ENCODE measurements at regions not wholly inside any gene's neighbourhood (a gene's known extent, or its start where the extent isn't known, plus 50 kb on each side); places are given as distances from the start of the nearest gene placed in this dataset.
A peak's percentile ranks its signal among the peaks of the same experiment; 100 is the strongest.

DNA sequence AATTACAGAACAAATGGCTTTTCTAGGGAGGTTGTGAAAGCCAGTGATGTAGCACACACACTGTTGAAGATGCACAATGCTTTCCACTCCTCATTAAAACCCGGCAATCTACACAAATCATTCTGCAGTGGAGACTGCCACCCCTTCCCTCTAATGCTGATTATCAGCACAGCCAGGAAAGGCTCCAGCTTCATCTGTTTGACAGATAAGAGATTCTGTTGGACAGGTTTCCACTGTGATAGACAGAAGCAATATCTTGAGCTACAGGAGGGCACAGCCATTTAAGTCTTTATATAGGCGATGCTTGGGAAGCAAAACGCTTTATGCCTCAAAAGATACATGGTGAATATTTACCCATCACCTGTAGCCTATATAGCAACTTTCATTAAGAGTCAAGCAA, 555.6 kb downstream of the GLRX3 start:
- H3K36me3 ChIP-seq (ENCODE audit: insufficient read depth, low read length), result no peaks in the 10 kb centered on the region
- H2AFZ ChIP-seq (ENCODE audit: low read length), result no peak overlapping the region
- TF ChIP-seq EZH2 (IDR thresholded peaks at IDR 0.05; ENCODE audit: borderline replicate concordance, low read length), result no peak
- TF ChIP-seq, protein P1, sequence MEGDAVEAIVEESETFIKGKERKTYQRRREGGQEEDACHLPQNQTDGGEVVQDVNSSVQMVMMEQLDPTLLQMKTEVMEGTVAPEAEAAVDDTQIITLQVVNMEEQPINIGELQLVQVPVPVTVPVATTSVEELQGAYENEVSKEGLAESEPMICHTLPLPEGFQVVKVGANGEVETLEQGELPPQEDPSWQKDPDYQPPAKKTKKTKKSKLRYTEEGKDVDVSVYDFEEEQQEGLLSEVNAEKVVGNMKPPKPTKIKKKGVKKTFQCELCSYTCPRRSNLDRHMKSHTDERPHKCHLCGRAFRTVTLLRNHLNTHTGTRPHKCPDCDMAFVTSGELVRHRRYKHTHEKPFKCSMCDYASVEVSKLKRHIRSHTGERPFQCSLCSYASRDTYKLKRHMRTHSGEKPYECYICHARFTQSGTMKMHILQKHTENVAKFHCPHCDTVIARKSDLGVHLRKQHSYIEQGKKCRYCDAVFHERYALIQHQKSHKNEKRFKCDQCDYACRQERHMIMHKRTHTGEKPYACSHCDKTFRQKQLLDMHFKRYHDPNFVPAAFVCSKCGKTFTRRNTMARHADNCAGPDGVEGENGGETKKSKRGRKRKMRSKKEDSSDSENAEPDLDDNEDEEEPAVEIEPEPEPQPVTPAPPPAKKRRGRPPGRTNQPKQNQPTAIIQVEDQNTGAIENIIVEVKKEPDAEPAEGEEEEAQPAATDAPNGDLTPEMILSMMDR (IDR thresholded peaks at IDR 0.05; ENCODE audit: low read length), result no peak

GRCh38 chr10:130696870-130697269, 560.7 kb downstream of the GLRX3 start:
- H3K9me3 ChIP-seq (ENCODE audit: low read length), result no peaks in the 10 kb centered on the region
- H3K27ac ChIP-seq (ENCODE audit: low read depth, low read length, poor library complexity, severe bottlenecking), result no peak overlapping the region
- no peaks in the 10 kb centered on the region for H3K27me3 ChIP-seq (ENCODE audit: insufficient read depth, low read length)
- H4K20me1 ChIP-seq (ENCODE audit: insufficient read depth, low read length), result no peaks in the 10 kb centered on the region
- no peak overlapping the region for H3K4me2 ChIP-seq (ENCODE audit: low read length)
- no peaks in the 10 kb centered on the region for H3K9me2 ChIP-seq (ENCODE audit: low read depth, low read length)
- H3K4me3 ChIP-seq (ENCODE audit: low read depth, low read length, poor library complexity, severe bottlenecking), result no peak overlapping the region
- no peak overlapping the region for H2AFZ ChIP-seq (ENCODE audit: low read length)
- no peaks in the 10 kb centered on the region for H3K36me3 ChIP-seq (ENCODE audit: insufficient read depth, low read length)
- TF ChIP-seq EZH2 (IDR thresholded peaks at IDR 0.05; ENCODE audit: borderline replicate concordance, low read length), result no peak
- TF ChIP-seq, protein P1 (IDR thresholded peaks at IDR 0.05; ENCODE audit: low read length), result no peak
- H3F3A ChIP-seq (ENCODE audit: insufficient read depth, low read length), result no peaks in the 10 kb centered on the region
- H3K4me1 ChIP-seq (ENCODE audit: insufficient read depth, low read length, severe bottlenecking), result no peaks in the 10 kb centered on the region
- no peak overlapping the region for H3K9ac ChIP-seq (ENCODE audit: low read length)
- H3K79me2 ChIP-seq (ENCODE audit: insufficient read depth, low read length), result no peaks in the 10 kb centered on the region

More for the DNA sequence above, 555.6 kb downstream of the GLRX3 start:
- Histone ChIP-seq H3K4me3 (ENCODE audit: low read depth, low read length, poor library complexity, severe bottlenecking) (no peak overlapping the region), H4K20me1 (ENCODE audit: insufficient read depth, low read length) (no peaks in the 10 kb centered on the region), H3K79me2 (ENCODE audit: insufficient read depth, low read length) (no peaks in the 10 kb centered on the region), H3F3A (ENCODE audit: insufficient read depth, low read length) (no peaks in the 10 kb centered on the region), H3K4me1 (ENCODE audit: insufficient read depth, low read length, severe bottlenecking) (no peaks in the 10 kb centered on the region), H3K4me2 (ENCODE audit: low read length) (no peak overlapping the region), H3K27ac (ENCODE audit: low read depth, low read length, poor library complexity, severe bottlenecking) (no peak overlapping the region), H3K9ac (ENCODE audit: low read length) (no peak overlapping the region), H3K27me3 (ENCODE audit: insufficient read depth, low read length) (no peaks in the 10 kb centered on the region), H3K9me3 (ENCODE audit: low read length) (no peaks in the 10 kb centered on the region), H3K9me2 (ENCODE audit: low read depth, low read length) (no peaks in the 10 kb centered on the region)

- Histone ChIP-seq H3K9ac (ENCODE audit: low read length) (no peak overlapping the region), H3K4me3 (ENCODE audit: low read depth, low read length, poor library complexity, severe bottlenecking) (no peak overlapping the region), H3F3A (ENCODE audit: insufficient read depth, low read length) (no peaks in the 10 kb centered on the region), H3K27ac (ENCODE audit: low read depth, low read length, poor library complexity, severe bottlenecking) (no peak overlapping the region), H2AFZ (ENCODE audit: low read length) (no peak overlapping the region), H3K9me2 (ENCODE audit: low read depth, low read length) (no peaks in the 10 kb centered on the region), H3K79me2 (ENCODE audit: insufficient read depth, low read length) (no peaks in the 10 kb centered on the region), H3K4me1 (ENCODE audit: insufficient read depth, low read length, severe bottlenecking) (no peaks in the 10 kb centered on the region), H3K4me2 (ENCODE audit: low read length) (no peak overlapping the region), H4K20me1 (ENCODE audit: insufficient read depth, low read length) (no peaks in the 10 kb centered on the region), H3K27me3 (ENCODE audit: insufficient read depth, low read length) (no peaks in the 10 kb centered on the region), H3K9me3 (ENCODE audit: low read length) (no peaks in the 10 kb centered on the region), H3K36me3 (ENCODE audit: insufficient read depth, low read length) (no peaks in the 10 kb centered on the region)
- TF ChIP-seq EZH2 (IDR thresholded peaks at IDR 0.05; ENCODE audit: borderline replicate concordance, low read length), result no peak
- TF ChIP-seq, protein P1 (IDR thresholded peaks at IDR 0.05; ENCODE audit: low read length), result peak; percentile 30; the same call in 1 of the 2 replicates
Measured at GRCh38 chr10:130707389-130707979, 571.3 kb downstream of the GLRX3 start.
